Astrocyte of the cerebellum (primary cell): ENCODE measurements at regions not wholly inside any gene's neighbourhood (a gene's known extent, or its start where the extent isn't known, plus 50 kb on each side); places are given as distances from the start of the nearest gene placed in this dataset.
"Not testable (repeated sequence)": the region's sequence is repeated elsewhere in the genome, so short reads cannot be mapped to it uniquely, and the experiment has no call there.

Source experiments
- DNase-seq: peaks from one replicate; pipeline ENCODE4 v3.0.0-alpha.2; 2011; ENCODE audit warnings: low read depth
- H3K4me3 ChIP-seq: 2 replicates; pipeline ENCODE4 v1.5.1; 2011; ENCODE audit warnings: mild to moderate bottlenecking, low read depth, low read length, moderate library complexity
- in situ Hi-C: cut with HindIII; loops from 2 replicates; pipeline ENCODE4 v1.10.0; 2017; ENCODE audit warnings: low sequenced_read_pairs
- TF ChIP-seq, protein P1 (sequence below): IDR thresholded peaks from 2 replicates; pipeline ENCODE4 v1.5.1; 2012; ENCODE audit warnings: low read length, low read depth, moderate library complexity, mild to moderate bottlenecking; ENCODE audit errors: missing control alignments

DNA sequence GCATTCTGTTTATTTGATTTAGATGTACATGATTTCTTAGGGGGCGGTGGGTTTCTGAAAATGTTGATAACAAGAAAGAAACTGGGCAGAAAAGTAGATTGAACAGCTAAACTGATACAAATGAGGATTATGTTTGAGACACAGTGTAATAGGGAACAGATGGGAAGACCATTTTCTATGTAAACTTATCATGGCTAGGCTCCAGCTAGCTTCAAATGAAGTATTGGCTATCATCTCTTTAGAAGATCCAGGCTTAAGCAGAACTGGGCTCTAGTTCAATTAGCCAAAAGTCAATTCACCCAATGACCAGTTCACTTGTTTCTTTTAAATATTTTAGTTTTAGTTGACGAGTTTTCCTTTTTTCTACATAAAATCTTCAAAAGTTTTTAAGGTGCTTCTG, 639.5 kb downstream of the ANKRD7 start:
- in situ Hi-C loops: no loop called here
- no peak overlapping the region for H3K4me3 ChIP-seq
- TF ChIP-seq, protein P1, sequence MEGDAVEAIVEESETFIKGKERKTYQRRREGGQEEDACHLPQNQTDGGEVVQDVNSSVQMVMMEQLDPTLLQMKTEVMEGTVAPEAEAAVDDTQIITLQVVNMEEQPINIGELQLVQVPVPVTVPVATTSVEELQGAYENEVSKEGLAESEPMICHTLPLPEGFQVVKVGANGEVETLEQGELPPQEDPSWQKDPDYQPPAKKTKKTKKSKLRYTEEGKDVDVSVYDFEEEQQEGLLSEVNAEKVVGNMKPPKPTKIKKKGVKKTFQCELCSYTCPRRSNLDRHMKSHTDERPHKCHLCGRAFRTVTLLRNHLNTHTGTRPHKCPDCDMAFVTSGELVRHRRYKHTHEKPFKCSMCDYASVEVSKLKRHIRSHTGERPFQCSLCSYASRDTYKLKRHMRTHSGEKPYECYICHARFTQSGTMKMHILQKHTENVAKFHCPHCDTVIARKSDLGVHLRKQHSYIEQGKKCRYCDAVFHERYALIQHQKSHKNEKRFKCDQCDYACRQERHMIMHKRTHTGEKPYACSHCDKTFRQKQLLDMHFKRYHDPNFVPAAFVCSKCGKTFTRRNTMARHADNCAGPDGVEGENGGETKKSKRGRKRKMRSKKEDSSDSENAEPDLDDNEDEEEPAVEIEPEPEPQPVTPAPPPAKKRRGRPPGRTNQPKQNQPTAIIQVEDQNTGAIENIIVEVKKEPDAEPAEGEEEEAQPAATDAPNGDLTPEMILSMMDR: no peak
- DNase-seq: no peak

GRCh38 chr7:118867860-118868259, 643.4 kb downstream of the ANKRD7 start:
- no peak overlapping the region for H3K4me3 ChIP-seq
- TF ChIP-seq, protein P1: no peak
- in situ Hi-C loops: no loop called here
- DNase-seq: no peak

DNA sequence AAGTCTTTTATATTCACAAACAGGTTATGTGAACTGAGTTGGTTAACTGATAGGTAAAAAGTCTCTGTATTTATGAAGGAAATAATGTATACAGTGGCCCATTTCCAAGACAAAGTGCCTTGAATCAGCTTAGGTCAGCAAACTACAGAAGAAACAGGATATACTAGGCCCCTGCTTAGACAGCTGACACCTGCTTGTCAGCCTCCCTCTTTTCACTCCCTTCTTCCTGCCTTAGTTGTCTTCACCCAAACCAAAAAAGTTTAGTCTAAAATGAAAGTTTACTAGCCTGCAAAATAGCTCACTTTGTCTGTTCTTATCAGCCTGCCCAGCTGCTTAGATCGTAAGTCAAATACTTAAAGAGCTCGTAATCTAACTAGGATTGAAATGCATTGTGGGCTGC, 644.6 kb downstream of the ANKRD7 start:
- DNase-seq, H3K4me3 ChIP-seq, in situ Hi-C loops: not testable (repeated sequence)

- in situ Hi-C loops: no loop called here
- H3K4me3 ChIP-seq: no peak overlapping the region
- no peak for DNase-seq
- TF ChIP-seq, protein P1: no peak
Observed at GRCh38 chr7:118870187-118870586, 645.7 kb downstream of the ANKRD7 start.

DNA sequence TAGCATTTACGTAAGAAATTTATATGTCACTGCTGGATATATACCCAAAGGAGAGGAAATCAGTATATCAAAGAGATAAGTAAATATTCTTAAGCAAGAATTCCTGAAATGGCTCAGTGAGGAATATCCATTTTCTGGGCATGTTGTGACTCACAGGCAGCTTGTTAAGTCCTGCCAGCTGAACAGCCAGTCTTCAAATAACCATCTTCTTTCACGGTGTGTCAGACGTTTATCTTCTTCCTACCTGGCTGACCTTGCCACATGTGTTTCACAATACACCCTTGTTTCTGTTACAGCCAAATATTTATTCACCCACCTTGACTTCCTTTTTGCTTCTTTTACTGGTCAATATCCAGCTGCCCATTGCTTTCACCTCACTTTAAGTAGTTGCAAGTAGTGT, 648.1 kb downstream of the ANKRD7 start:
- no peak for DNase-seq
- H3K4me3 ChIP-seq: no peak overlapping the region
- TF ChIP-seq, protein P1: no peak
- in situ Hi-C loops: no loop called here

DNA sequence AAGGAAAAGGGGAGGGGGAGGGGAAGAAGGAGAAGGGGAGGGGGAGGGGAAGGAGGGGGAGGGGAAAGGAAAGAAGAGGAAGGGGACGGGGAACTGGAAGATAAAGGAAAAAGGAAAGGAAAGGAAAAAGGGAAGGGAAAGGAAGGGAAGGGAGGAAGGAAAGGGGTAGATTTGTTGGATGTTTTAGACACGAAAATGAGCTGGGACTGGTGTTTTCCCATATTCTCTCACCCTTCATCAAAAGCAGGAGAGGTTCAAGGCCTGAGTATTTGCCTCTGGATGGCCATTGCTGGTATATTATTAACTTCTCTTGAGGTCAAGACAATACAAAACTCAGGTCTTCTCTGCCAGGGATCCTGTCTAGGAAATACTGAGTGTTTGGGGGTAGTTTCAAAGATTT, 652.7 kb downstream of the ANKRD7 start:
- TF ChIP-seq, protein P1: no peak
- no peak for DNase-seq
- in situ Hi-C loops: no loop called here
- no peak overlapping the region for H3K4me3 ChIP-seq

DNA sequence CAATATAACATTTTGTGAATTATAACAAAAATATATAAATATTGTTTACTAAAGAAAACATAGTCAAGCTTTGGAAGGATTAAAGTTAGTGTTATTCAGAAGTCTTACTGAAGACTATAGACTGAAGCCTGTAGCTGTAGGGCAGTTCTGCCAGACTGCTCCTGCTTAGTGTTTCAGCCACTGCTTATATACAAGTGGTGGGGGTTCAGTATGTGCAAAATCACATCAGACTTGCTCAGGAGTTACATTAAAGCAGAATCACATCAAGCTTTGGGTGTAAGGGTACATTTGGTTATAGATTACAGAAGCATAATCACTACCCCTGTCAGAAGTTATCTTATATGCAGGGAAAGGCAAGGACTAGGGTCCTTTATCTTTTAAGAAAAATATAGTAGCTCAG, 653.8 kb downstream of the ANKRD7 start:
- in situ Hi-C loops: no loop called here
- no peak for DNase-seq
- no peak overlapping the region for H3K4me3 ChIP-seq
- TF ChIP-seq, protein P1: no peak
